Activated CD8-positive, alpha-beta T cell treated with anti-CD3 and anti-CD28 coated beads for 36 hours (primary cell): ENCODE measurements at regions not wholly inside any gene's neighbourhood (a gene's known extent, or its start where the extent isn't known, plus 50 kb on each side); places are given as distances from the start of the nearest gene placed in this dataset.

Experiments
- ATAC-seq: fragments of 200-7000 bp; cut with Tn5 transposase; one replicate; pipeline ENCODE4 v1.10.0; 2021; ENCODE audit warnings: mild to moderate bottlenecking, moderate library complexity
- CTCF ChIA-PET: fragments of 350-600 bp; sonication (Branson Sonifier 250); formaldehyde crosslinking; loops from one replicate; lab custom pipeline; 2021; ENCODE audit warnings: antibody characterized with exemption; lab: Charles Lee
- POLR2A ChIA-PET: fragments of 350-600 bp; sonication (Branson Sonifier 250); formaldehyde crosslinking; loops from one replicate; lab custom pipeline; 2021; ENCODE audit warnings: antibody characterized with exemption; lab: Charles Lee
- DNase-seq: peaks from one replicate; pipeline ENCODE4 v3.0.0-alpha.2; 2020
- H3K27ac Mint-ChIP-seq: one replicate; pipeline ENCODE4 v1.8.0; 2021; ENCODE audit warnings: mild to moderate bottlenecking, mixed read lengths
- H3K27me3 Mint-ChIP-seq: one replicate; pipeline ENCODE4 v1.8.0; 2021; ENCODE audit warnings: mixed read lengths
- H3K36me3 Mint-ChIP-seq: one replicate; pipeline ENCODE4 v1.8.0; 2021; ENCODE audit warnings: low read depth, mixed read lengths
- H3K4me1 Mint-ChIP-seq: one replicate; pipeline ENCODE4 v1.8.0; 2021; ENCODE audit warnings: low read depth, mixed read lengths
- H3K4me3 Mint-ChIP-seq: one replicate; pipeline ENCODE4 v1.8.0; 2021; ENCODE audit warnings: mild to moderate bottlenecking, moderate library complexity, mixed read lengths
- H3K9me3 Mint-ChIP-seq: one replicate; pipeline ENCODE4 v1.8.0; 2021; ENCODE audit warnings: mixed read lengths
- CTCF ChIP-seq: fragments of 200-600 bp; IDR thresholded peaks from one replicate; pipeline ENCODE4 v1.8.0; 2022; ENCODE audit warnings: antibody characterized with exemption, mild to moderate bottlenecking
- intact Hi-C: fragments of 100-400 bp; cut with micrococcal nuclease; formaldehyde crosslinking; loops from one replicate; pipeline ENCODE4 v1.10.0; 2022

DNA sequence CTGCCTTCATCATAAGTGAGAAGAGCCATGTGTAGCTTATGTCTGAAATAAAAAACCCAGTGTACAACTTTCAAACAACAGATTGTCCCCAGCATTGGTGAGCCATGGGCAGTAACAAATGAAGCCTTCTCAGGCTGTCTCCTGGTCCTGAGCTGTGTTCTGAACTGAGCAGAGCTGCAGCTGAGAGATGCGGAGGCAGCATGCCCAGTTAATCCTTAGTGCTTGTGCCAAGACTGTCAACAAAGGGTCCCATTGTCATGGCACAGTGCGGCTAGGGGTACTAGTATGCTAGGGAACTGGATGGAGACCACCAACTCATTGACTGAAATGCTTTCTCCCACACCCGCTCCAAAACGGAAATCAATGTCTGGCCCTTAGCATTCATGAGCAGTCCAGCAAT, 154.3 kb downstream of the RMST start:
- H3K36me3 Mint-ChIP-seq = no peaks in the 10 kb centered on the region
- DNase-seq (no peak), ATAC-seq (no peak)
- POLR2A ChIA-PET = no interaction called here
- H3K9me3 Mint-ChIP-seq = peaks cover 4% of the 10 kb centered on the region
- H3K4me3 Mint-ChIP-seq = no peak overlapping the region
- no peaks in the 10 kb centered on the region for H3K4me1 Mint-ChIP-seq
- H3K27me3 Mint-ChIP-seq = no peaks in the 10 kb centered on the region
- intact Hi-C loops = no loop called here
- H3K27ac Mint-ChIP-seq = no peak overlapping the region
- CTCF ChIA-PET = no interaction called here
- TF ChIP-seq CTCF = no peak

GRCh38 chr12:97628962-97629361, 166.4 kb downstream of the RMST start:
- no peak for TF ChIP-seq CTCF
- H3K4me3 Mint-ChIP-seq = no peak overlapping the region
- ATAC-seq = no peak
- H3K9me3 Mint-ChIP-seq = no peaks in the 10 kb centered on the region
- no peaks in the 10 kb centered on the region for H3K4me1 Mint-ChIP-seq
- ChIA-PET POLR2A (interaction anchor here (0.8 kb wide), 1 partner anchor 186 kb away, joined by 3 read pairs; no protein-coding TSS in a partner anchor), CTCF (no interaction called here)
- no peaks in the 10 kb centered on the region for H3K36me3 Mint-ChIP-seq
- no peak for DNase-seq
- no peak overlapping the region for H3K27ac Mint-ChIP-seq
- H3K27me3 Mint-ChIP-seq = no peaks in the 10 kb centered on the region
- intact Hi-C loops = no loop called here

- TF ChIP-seq CTCF = no peak
- H3K27me3 Mint-ChIP-seq = no peaks in the 10 kb centered on the region
- ChIA-PET POLR2A (no interaction called here), CTCF (no interaction called here)
- no peaks in the 10 kb centered on the region for H3K4me1 Mint-ChIP-seq
- ATAC-seq (no peak), DNase-seq (no peak)
- H3K9me3 Mint-ChIP-seq = no peaks in the 10 kb centered on the region
- H3K27ac Mint-ChIP-seq = no peak overlapping the region
- intact Hi-C loops = no loop called here
- H3K4me3 Mint-ChIP-seq = no peak overlapping the region
- no peaks in the 10 kb centered on the region for H3K36me3 Mint-ChIP-seq
Observed at GRCh38 chr12:97629382-97629781, 166.8 kb downstream of the RMST start.

DNA sequence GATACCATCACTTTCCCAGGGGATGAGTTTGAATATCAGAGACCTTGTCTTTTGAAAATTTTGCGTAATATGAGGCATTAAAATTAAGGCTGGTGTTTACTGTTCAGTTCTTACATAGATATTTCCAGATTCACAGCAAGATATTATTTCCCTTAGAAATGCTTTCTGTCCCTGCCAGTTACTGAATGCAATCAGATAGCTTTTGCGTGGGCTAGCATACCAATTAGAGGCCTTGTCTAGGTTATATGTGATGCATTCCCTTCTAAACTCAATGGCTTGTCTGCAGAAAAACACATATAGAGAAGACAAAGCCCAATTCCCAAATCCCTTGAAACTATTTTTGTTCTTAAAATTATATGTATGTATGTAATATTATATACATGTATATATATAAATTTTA, 167.8 kb downstream of the RMST start:
- intact Hi-C loops = no loop called here
- TF ChIP-seq CTCF = no peak
- H3K4me3 Mint-ChIP-seq = no peak overlapping the region
- DNase-seq = no peak
- H3K27me3 Mint-ChIP-seq = no peaks in the 10 kb centered on the region
- H3K9me3 Mint-ChIP-seq = peaks cover 2% of the 10 kb centered on the region
- ChIA-PET POLR2A (no interaction called here), CTCF (no interaction called here)
- H3K4me1 Mint-ChIP-seq = no peaks in the 10 kb centered on the region
- H3K36me3 Mint-ChIP-seq = no peaks in the 10 kb centered on the region
- H3K27ac Mint-ChIP-seq = no peak overlapping the region
- no peak for ATAC-seq

- Mint-ChIP-seq H3K36me3 (no peaks in the 10 kb centered on the region), H3K27me3 (no peaks in the 10 kb centered on the region), H3K4me3 (no peak overlapping the region), H3K4me1 (no peaks in the 10 kb centered on the region), H3K27ac (no peak overlapping the region), H3K9me3 (peaks cover 4% of the 10 kb centered on the region)
- no peak for TF ChIP-seq CTCF
- ATAC-seq (no peak), DNase-seq (no peak)
- intact Hi-C loops = no loop called here
- CTCF ChIA-PET = no interaction called here
- POLR2A ChIA-PET = no interaction called here
Observed at GRCh38 chr12:97630875-97631274, 168.3 kb downstream of the RMST start.
